ENCODE measurements at regions not wholly inside any gene's neighbourhood (a gene's known extent, or its start where the extent isn't known, plus 50 kb on each side); places are given as distances from the start of the nearest gene placed in this dataset.
"Not testable (repeated sequence)": the region's sequence is repeated elsewhere in the genome, so short reads cannot be mapped to it uniquely, and the experiment has no call there.

DNA sequence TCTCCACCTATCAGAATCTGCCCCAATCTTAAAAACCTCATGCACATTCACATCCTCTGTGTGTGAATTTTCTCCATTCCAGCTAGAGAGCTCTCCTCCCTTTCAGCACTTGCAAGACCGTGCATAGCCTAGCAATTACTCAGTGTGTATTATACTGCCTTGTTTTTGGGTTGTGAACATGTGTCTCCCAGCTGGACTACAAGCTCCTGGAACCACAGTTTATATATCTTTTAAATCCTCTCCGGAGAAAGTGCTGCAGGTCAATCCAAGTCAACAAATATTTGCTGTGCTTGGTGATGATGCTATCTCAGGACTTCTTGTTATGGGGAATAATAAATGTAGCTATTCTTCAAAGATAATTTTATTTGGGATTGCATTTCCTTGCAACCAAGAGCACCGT, 58.2 kb upstream of the MEX3C start:
- Histone ChIP-seq H3K27ac (no peak overlapping the region), H3K4me3 (no peak overlapping the region), H3K4me1 (no peaks in the 10 kb centered on the region), H3K36me3 (no peaks in the 10 kb centered on the region), H3K9me3 (no peaks in the 10 kb centered on the region), H3K27me3 (no peaks in the 10 kb centered on the region)
- no peak for DNase-seq
- intact Hi-C loops (cut with DNase I; ENCODE audit: low total_unique reads): no loop called here
- TF ChIP-seq, protein P1, sequence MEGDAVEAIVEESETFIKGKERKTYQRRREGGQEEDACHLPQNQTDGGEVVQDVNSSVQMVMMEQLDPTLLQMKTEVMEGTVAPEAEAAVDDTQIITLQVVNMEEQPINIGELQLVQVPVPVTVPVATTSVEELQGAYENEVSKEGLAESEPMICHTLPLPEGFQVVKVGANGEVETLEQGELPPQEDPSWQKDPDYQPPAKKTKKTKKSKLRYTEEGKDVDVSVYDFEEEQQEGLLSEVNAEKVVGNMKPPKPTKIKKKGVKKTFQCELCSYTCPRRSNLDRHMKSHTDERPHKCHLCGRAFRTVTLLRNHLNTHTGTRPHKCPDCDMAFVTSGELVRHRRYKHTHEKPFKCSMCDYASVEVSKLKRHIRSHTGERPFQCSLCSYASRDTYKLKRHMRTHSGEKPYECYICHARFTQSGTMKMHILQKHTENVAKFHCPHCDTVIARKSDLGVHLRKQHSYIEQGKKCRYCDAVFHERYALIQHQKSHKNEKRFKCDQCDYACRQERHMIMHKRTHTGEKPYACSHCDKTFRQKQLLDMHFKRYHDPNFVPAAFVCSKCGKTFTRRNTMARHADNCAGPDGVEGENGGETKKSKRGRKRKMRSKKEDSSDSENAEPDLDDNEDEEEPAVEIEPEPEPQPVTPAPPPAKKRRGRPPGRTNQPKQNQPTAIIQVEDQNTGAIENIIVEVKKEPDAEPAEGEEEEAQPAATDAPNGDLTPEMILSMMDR (IDR thresholded peaks at IDR 0.05): no peak
- no peak for TF ChIP-seq POLR2A (IDR thresholded peaks at IDR 0.05)

DNA sequence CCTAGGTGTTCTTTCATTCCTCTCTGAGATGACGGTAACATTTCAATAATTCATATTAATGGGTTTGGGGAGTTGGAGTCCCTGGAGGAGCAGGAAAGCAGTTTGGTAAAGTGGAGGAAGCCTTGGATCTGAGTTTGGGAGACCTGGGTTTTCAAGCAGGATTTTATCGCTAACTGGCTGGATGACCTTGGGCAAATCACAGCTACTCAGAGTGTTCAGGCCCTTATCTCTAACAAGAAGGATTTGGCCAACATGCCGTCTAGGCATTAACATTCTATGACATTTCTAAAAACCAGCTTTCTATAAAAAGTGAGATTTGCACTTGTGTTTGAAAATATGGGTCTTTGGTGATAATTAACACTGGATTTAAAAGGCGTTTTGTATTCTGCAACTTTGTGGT, 59.7 kb upstream of the MEX3C start:
- TF ChIP-seq, protein P1 (IDR thresholded peaks at IDR 0.05): no peak
- no peak for TF ChIP-seq POLR2A (IDR thresholded peaks at IDR 0.05)
- Histone ChIP-seq H3K4me1 (no peaks in the 10 kb centered on the region), H3K4me3 (no peak overlapping the region), H3K9me3 (no peaks in the 10 kb centered on the region), H3K36me3 (no peaks in the 10 kb centered on the region), H3K27ac (no peak overlapping the region), H3K27me3 (no peaks in the 10 kb centered on the region)
- intact Hi-C loops (cut with DNase I; ENCODE audit: low total_unique reads): no loop called here
- no peak for DNase-seq

DNA sequence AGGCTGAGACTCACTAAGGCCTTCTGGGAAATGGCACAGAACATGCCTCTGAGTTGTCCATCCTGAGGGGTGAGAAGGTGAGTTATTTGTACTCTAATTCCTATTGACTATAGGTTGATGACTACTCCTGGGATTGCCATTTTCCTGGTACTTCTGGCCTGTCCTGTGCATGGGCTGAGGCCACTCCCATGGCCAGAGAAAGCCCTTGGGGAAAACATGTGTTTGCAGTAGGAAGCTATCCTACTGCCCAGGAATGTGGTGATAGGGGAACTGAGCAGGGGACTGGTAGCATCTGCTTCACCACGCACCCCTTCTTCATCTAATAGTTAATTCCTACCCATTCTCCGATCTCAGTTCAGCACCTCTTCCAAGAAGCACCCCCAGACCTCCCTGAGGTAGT, 62.6 kb upstream of the MEX3C start:
- DNase-seq: no peak
- no peaks in the 10 kb centered on the region for H3K36me3 ChIP-seq
- no peaks in the 10 kb centered on the region for H3K27me3 ChIP-seq
- no peak overlapping the region for H3K27ac ChIP-seq
- H3K4me1 ChIP-seq: no peaks in the 10 kb centered on the region
- intact Hi-C loops (cut with DNase I; ENCODE audit: low total_unique reads): no loop called here
- no peaks in the 10 kb centered on the region for H3K9me3 ChIP-seq
- H3K4me3 ChIP-seq: no peak overlapping the region
- TF ChIP-seq, protein P1 (IDR thresholded peaks at IDR 0.05): no peak
- TF ChIP-seq POLR2A (IDR thresholded peaks at IDR 0.05): no peak

DNA sequence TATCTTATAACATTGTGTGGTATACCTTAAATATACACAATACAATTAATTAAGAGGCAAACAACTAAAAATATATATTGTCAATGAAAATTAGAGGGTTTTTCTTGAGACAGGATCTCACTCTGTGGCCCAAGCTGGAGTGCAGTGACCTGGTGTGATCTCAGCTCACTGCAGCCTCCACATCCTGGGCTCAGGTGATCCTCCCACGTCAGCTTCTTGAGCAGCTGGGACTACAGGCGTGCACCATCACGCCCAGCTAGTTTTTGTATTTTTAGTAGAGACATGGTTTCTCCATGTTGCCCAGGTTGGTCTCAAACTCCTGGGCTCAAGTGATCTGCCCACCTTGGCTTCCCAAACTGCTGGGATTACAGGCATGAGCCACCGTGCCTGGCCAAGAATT, 68.6 kb upstream of the MEX3C start:
- H3K27me3 ChIP-seq; H3K4me1 ChIP-seq; H3K4me3 ChIP-seq; DNase-seq; intact Hi-C loops (cut with DNase I; ENCODE audit: low total_unique reads); H3K9me3 ChIP-seq; H3K27ac ChIP-seq; H3K36me3 ChIP-seq: not testable (repeated sequence)

DNA sequence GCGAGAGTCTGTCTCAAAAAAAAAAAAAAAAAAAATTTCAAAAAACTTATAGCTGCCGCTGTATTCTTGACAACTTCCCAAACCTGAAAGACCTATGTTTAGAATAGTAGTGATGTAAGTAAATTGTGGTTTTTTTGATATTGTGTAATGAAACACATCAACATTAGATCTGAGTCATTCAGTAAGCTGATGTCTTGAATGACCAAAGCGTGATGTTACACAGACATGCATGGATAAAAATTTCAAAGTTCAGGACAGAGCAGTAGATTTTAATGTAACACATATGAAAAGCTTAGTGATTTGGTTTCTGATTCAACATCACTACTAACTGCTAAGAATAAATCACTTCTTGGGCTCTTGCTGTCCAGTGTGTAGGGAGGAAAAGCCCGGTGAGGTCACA, 69.3 kb upstream of the MEX3C start:
- intact Hi-C loops (cut with DNase I; ENCODE audit: low total_unique reads): no loop called here
- Histone ChIP-seq H3K4me1 (no peaks in the 10 kb centered on the region), H3K9me3 (no peaks in the 10 kb centered on the region), H3K27me3 (no peaks in the 10 kb centered on the region), H3K4me3 (no peak overlapping the region), H3K36me3 (no peaks in the 10 kb centered on the region), H3K27ac (no peak overlapping the region)
- no peak for DNase-seq
- TF ChIP-seq, protein P1 (IDR thresholded peaks at IDR 0.05): no peak
- no peak for TF ChIP-seq POLR2A (IDR thresholded peaks at IDR 0.05)

DNA sequence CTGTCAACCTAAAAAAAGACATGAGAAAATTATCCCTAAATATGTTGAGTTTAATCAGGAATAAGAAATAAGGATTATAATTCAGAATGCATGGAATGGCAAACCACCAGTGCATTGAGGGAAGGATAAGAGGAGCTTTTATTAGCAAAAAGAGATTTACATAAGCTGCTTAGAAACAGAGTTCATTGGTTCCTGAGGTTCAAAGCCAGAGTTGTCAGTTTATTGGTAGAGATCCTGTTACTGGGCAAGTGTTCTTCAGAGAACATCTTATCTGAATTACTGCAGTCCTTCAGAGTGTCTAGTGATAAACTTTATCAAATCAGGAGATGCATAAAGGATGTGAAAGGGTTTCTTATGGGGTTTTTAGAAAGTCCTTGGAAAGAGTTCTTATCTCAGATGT, 76.0 kb upstream of the MEX3C start:
- DNase-seq: no peak
- TF ChIP-seq, protein P1 (IDR thresholded peaks at IDR 0.05): no peak
- H3K9me3 ChIP-seq: no peaks in the 10 kb centered on the region
- no peak overlapping the region for H3K4me3 ChIP-seq
- no peaks in the 10 kb centered on the region for H3K4me1 ChIP-seq
- no peaks in the 10 kb centered on the region for H3K27me3 ChIP-seq
- H3K36me3 ChIP-seq: no peaks in the 10 kb centered on the region
- no peak overlapping the region for H3K27ac ChIP-seq
- intact Hi-C loops (cut with DNase I; ENCODE audit: low total_unique reads): no loop called here

Data from uterus (tissue), 3 donors.